ENCODE measurements at regions not wholly inside any gene's neighbourhood (a gene's known extent, or its start where the extent isn't known, plus 50 kb on each side); places are given as distances from the start of the nearest gene placed in this dataset.

DNA sequence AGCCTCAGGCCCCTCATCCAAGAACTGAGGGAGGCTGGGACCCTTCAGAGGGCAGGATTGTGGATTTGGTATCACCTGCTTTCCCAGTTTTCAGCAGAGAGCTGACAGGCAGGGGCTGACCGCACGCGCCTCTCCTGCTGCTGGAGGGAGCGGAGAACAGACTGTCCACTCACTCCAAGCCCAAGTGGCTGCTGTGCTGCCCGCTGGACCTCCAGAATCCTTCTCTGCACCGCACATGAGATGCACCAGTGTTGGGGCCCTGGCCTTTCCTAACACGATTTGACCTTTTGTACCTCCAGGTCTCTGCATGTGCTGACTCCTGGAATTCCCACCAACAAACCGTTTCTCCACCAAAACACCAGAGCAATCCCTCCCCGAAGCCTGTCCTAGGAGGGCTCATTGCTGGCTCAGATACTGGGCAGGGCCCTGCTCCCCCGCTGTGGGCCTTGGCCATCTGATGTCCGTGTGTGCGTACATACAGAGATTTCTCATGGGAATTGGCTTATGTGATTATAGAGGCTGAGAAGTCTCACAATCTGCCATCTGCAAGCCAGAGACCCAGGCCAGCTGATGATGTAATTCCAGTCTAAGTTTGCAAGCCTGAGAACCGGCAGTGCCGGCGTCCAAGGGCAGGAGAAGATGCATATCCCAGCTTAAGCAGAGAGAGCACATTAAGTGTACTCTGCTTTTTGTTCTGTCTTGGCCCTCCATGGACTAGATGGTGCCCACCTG lies 141.7 kb downstream of the GADD45G start:
- TF ChIP-seq, protein P1, sequence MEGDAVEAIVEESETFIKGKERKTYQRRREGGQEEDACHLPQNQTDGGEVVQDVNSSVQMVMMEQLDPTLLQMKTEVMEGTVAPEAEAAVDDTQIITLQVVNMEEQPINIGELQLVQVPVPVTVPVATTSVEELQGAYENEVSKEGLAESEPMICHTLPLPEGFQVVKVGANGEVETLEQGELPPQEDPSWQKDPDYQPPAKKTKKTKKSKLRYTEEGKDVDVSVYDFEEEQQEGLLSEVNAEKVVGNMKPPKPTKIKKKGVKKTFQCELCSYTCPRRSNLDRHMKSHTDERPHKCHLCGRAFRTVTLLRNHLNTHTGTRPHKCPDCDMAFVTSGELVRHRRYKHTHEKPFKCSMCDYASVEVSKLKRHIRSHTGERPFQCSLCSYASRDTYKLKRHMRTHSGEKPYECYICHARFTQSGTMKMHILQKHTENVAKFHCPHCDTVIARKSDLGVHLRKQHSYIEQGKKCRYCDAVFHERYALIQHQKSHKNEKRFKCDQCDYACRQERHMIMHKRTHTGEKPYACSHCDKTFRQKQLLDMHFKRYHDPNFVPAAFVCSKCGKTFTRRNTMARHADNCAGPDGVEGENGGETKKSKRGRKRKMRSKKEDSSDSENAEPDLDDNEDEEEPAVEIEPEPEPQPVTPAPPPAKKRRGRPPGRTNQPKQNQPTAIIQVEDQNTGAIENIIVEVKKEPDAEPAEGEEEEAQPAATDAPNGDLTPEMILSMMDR (IDR thresholded peaks at IDR 0.05), result no peak

DNA sequence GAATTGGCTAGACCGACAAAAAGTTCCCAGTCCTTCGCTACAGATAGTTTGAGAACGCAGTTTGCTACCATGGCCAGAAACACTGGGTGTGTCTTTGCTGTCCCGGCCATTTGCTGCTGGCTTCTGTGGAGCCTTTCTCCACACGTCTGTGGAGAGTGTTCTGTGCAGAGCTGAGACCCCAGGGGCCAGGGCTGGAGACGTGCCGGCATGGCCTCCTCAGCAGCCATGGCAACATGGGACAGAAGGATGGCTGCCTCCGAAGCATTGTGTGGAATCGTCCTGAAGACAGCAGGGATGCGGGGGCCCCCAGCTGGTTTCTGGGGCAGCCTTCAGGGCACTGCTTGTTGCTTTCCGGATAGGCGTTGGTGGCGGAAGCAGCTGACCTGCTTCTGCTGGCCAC lies 142.8 kb downstream of the GADD45G start:
- peaks cover 5 to 9% of the 10 kb centered on the region in 2 donors for H3K4me1 ChIP-seq (ENCODE audit: control insufficient read depth in 1 of 2, insufficient read depth in 2 of 2, low read length in 2 of 2)
- peaks cover 6 to 13% of the 10 kb centered on the region in 2 donors for H3K9me3 ChIP-seq (replicated peaks in 1 of 2; ENCODE audit: control insufficient read depth in 1 of 2, insufficient read depth in 1 of 2, low read length in 2 of 2)
- no peak for DNase-seq
- no peaks in the 10 kb centered on the region for H4K20me1 ChIP-seq (ENCODE audit: insufficient read depth, low read length)
- WGBS (ENCODE audit: insufficient coverage), result 98% methylated on average over 13 of the region's 13 CpGs
- TF ChIP-seq, protein P1 (IDR thresholded peaks at IDR 0.05), result no peak
- H3K4me2 ChIP-seq (replicated peaks; ENCODE audit: extremely low read depth, low read length, poor library complexity, severe bottlenecking), result no peak overlapping the region
- peaks cover 0 to 4% (median 0%) of the 10 kb centered on the region in 3 donors for H3K27me3 Mint-ChIP-seq (ENCODE audit: low read depth in 3 of 3)
- intact Hi-C loops (cut with micrococcal nuclease), result no loop called here
- peaks cover 11% of the 10 kb centered on the region for H3K4me1 Mint-ChIP-seq
- no peaks in the 10 kb centered on the region for H3K79me2 ChIP-seq (ENCODE audit: insufficient read depth, low read length)
- no peak overlapping the region for H2AFZ ChIP-seq (ENCODE audit: insufficient read depth, low read depth, low read length, poor library complexity, severe bottlenecking)
- H3K27me3 ChIP-seq (ENCODE audit: control insufficient read depth in 2 of 2, insufficient read depth in 2 of 2, low read length in 2 of 2), result no peaks in the 10 kb centered on the region
- no peak overlapping the region for H3K27ac Mint-ChIP-seq
- no peak overlapping the region for H3K27ac ChIP-seq (ENCODE audit: low read depth in 1 of 2, low read length in 2 of 2)
- no peaks in the 10 kb centered on the region for H3K36me3 ChIP-seq (replicated peaks in 1 of 2; ENCODE audit: control insufficient read depth in 1 of 2, insufficient read depth in 2 of 2, low read length in 2 of 2)
- no peak overlapping the region for H3K4me3 ChIP-seq (replicated peaks in 1 of 3; ENCODE audit: low read depth in 2 of 3, low read length in 3 of 3)
- H3K9ac ChIP-seq (ENCODE audit: insufficient read depth, low read length, poor library complexity, severe bottlenecking), result no peak overlapping the region
- H3K36me3 Mint-ChIP-seq, result no peaks in the 10 kb centered on the region
- no peak overlapping the region for H3K4me3 Mint-ChIP-seq
- peaks cover 4 to 12% (median 8%) of the 10 kb centered on the region in 7 donors for H3K9me3 Mint-ChIP-seq

More for the DNA sequence above, 141.7 kb downstream of the GADD45G start:
- intact Hi-C loops (cut with micrococcal nuclease), result no loop called here
- Mint-ChIP-seq H3K36me3 (no peaks in the 10 kb centered on the region), H3K27me3 (ENCODE audit: low read depth in 3 of 3) (peaks cover 0 to 4% (median 0%) of the 10 kb centered on the region in 3 donors), H3K27ac (no peak overlapping the region), H3K4me1 (peaks cover 13% of the 10 kb centered on the region), H3K4me3 (no peak overlapping the region), H3K9me3 (peaks cover 4 to 12% (median 8%) of the 10 kb centered on the region in 7 donors)
- Histone ChIP-seq H3K4me2 (replicated peaks; ENCODE audit: extremely low read depth, low read length, poor library complexity, severe bottlenecking) (no peak overlapping the region), H3K9me3 (replicated peaks in 1 of 2; ENCODE audit: control insufficient read depth in 1 of 2, insufficient read depth in 1 of 2, low read length in 2 of 2) (peaks cover 6 to 13% of the 10 kb centered on the region in 2 donors), H3K4me1 (ENCODE audit: control insufficient read depth in 1 of 2, insufficient read depth in 2 of 2, low read length in 2 of 2) (peaks cover 5 to 10% of the 10 kb centered on the region in 2 donors), H2AFZ (ENCODE audit: insufficient read depth, low read depth, low read length, poor library complexity, severe bottlenecking) (no peak overlapping the region), H3K27ac (ENCODE audit: low read depth in 1 of 2, low read length in 2 of 2) (no peak overlapping the region), H3K36me3 (replicated peaks in 1 of 2; ENCODE audit: control insufficient read depth in 1 of 2, insufficient read depth in 2 of 2, low read length in 2 of 2) (no peaks in the 10 kb centered on the region), H3K4me3 (replicated peaks in 1 of 3; ENCODE audit: low read depth in 2 of 3, low read length in 3 of 3) (no peak overlapping the region), H3K79me2 (ENCODE audit: insufficient read depth, low read length) (no peaks in the 10 kb centered on the region), H4K20me1 (ENCODE audit: insufficient read depth, low read length) (no peaks in the 10 kb centered on the region), H3K27me3 (ENCODE audit: control insufficient read depth in 2 of 2, insufficient read depth in 2 of 2, low read length in 2 of 2) (no peaks in the 10 kb centered on the region), H3K9ac (ENCODE audit: insufficient read depth, low read length, poor library complexity, severe bottlenecking) (no peak overlapping the region)
- DNase-seq, result no peak
- WGBS (ENCODE audit: insufficient coverage), result 92% methylated on average over 14 of the region's 15 CpGs
